DND-41 (cell line): ENCODE measurements at regions not wholly inside any gene's neighbourhood (a gene's known extent, or its start where the extent isn't known, plus 50 kb on each side); places are given as distances from the start of the nearest gene placed in this dataset.

Experiments used
- ATAC-seq: fragments of 200-7000 bp; cut with Tn5 transposase; 3 replicates; pipeline ENCODE4 v1.9.1; 2021; ENCODE audit warnings: low read depth; ENCODE audit not compliant: insufficient read depth
- DNase-seq: peaks from one replicate; pipeline ENCODE4 v3.0.0-alpha.2; 2020
- H2AFZ ChIP-seq: 2 replicates; pipeline ENCODE4 v1.6.0; 2012; ENCODE audit warnings: low read depth, low read length
- H3K27ac ChIP-seq: 2 replicates; pipeline ENCODE4 v1.5.1; 2012; ENCODE audit warnings: low read length, inconsistent platforms
- H3K27me3 ChIP-seq: fragments of 200-600 bp; sonication (generic); 2 replicates; pipeline ENCODE4 v1.6.0; 2012; ENCODE audit warnings: low read length, mild to moderate bottlenecking, inconsistent platforms; ENCODE audit not compliant: insufficient read depth, poor library complexity
- H3K36me3 ChIP-seq: 2 replicates; pipeline ENCODE4 v1.5.1; 2012; ENCODE audit warnings: low read length, inconsistent platforms; ENCODE audit not compliant: insufficient read depth
- H3K4me1 ChIP-seq: 2 replicates; pipeline ENCODE4 v1.5.1; 2012; ENCODE audit warnings: mild to moderate bottlenecking, low read length; ENCODE audit not compliant: insufficient read depth
- H3K4me2 ChIP-seq: 2 replicates; pipeline ENCODE4 v1.6.0; 2012; ENCODE audit warnings: mild to moderate bottlenecking, moderate library complexity, low read length, inconsistent platforms; ENCODE audit not compliant: insufficient read depth
- H3K4me3 ChIP-seq, 2 experiments: fragments of 200-600 bp in 1 of 2; shearing (Covaris generic) in 1 of 2; 2 replicates each; pipeline ENCODE4 v1.5.1; 2012 to 2016; ENCODE audit warnings: inconsistent platforms in 2 of 2, low read length in 2 of 2, mild to moderate bottlenecking in 2 of 2, low read depth in 1 of 2, moderate library complexity in 1 of 2
- H3K79me2 ChIP-seq: 2 replicates; pipeline ENCODE4 v1.6.0; 2012; ENCODE audit warnings: low read length, inconsistent platforms; ENCODE audit not compliant: insufficient read depth
- H3K9ac ChIP-seq: 2 replicates; pipeline ENCODE4 v1.6.0; 2012; ENCODE audit warnings: low read depth, mild to moderate bottlenecking, inconsistent platforms, low read length, moderate library complexity
- H3K9me3 ChIP-seq: 2 replicates; pipeline ENCODE4 v1.5.1; 2012; ENCODE audit warnings: low read length, moderate library complexity, mild to moderate bottlenecking, inconsistent platforms; ENCODE audit not compliant: insufficient read depth, severe bottlenecking
- H4K20me1 ChIP-seq: 2 replicates; pipeline ENCODE4 v1.6.0; 2012; ENCODE audit warnings: low read length; ENCODE audit not compliant: insufficient read depth
- EZH2 ChIP-seq: IDR thresholded peaks from 3 replicates; pipeline ENCODE4 v1.6.1; 2012; ENCODE audit warnings: borderline replicate concordance, low read depth, mild to moderate bottlenecking, moderate library complexity, low read length, inconsistent platforms; ENCODE audit not compliant: severe bottlenecking
- TF ChIP-seq, protein P1 (sequence below): IDR thresholded peaks from 2 replicates; pipeline ENCODE4 v1.5.1; 2012; ENCODE audit warnings: borderline replicate concordance, low read length, moderate library complexity, mild to moderate bottlenecking; ENCODE audit not compliant: poor library complexity, severe bottlenecking; ENCODE audit errors: extremely low read depth

DNA sequence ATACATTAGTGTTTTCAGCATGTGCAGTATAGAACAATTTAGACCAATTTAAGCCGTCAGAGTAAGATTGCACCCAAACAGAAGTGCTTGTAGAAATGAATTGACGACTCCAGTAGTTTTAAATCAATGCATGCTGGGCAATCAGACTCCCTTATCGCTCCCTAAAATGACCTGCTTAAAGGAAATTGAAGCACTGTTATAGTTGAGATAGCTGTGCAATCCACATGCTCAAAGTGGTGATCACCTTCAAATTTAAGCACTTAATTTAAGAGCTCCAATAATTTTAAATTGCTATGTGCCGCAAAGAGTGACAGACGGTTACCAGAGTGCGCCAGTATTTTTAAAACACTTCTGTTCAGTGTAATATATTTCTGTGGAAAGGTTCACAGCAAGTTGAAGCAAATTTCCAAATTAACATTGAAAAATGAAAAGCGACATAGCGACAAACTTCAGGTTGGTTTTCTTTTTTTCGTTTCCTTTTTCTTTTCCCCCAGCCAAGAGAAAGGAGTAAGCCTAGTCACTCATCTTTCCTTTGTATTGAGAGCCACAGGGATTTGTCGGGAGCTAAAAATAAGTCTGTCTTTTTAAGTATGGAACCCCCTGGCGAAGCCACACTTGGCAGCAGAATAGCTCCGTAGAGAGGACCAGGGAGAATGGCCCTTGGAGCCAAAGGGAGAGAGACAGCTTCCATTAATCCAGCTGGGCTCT, 436.4 kb upstream of the RBMS3 start:
- no peaks in the 10 kb centered on the region for H4K20me1 ChIP-seq
- no peaks in the 10 kb centered on the region for H3K79me2 ChIP-seq
- H3K4me1 ChIP-seq: no peaks in the 10 kb centered on the region
- H3K9me3 ChIP-seq: no peaks in the 10 kb centered on the region
- H3K9ac ChIP-seq: no peak overlapping the region
- DNase-seq: no peak
- H3K4me3 ChIP-seq: no peak overlapping the region
- TF ChIP-seq, protein P1, sequence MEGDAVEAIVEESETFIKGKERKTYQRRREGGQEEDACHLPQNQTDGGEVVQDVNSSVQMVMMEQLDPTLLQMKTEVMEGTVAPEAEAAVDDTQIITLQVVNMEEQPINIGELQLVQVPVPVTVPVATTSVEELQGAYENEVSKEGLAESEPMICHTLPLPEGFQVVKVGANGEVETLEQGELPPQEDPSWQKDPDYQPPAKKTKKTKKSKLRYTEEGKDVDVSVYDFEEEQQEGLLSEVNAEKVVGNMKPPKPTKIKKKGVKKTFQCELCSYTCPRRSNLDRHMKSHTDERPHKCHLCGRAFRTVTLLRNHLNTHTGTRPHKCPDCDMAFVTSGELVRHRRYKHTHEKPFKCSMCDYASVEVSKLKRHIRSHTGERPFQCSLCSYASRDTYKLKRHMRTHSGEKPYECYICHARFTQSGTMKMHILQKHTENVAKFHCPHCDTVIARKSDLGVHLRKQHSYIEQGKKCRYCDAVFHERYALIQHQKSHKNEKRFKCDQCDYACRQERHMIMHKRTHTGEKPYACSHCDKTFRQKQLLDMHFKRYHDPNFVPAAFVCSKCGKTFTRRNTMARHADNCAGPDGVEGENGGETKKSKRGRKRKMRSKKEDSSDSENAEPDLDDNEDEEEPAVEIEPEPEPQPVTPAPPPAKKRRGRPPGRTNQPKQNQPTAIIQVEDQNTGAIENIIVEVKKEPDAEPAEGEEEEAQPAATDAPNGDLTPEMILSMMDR: no peak
- no peak for TF ChIP-seq EZH2
- H2AFZ ChIP-seq: no peak overlapping the region
- no peak overlapping the region for H3K4me2 ChIP-seq
- no peaks in the 10 kb centered on the region for H3K27me3 ChIP-seq
- H3K27ac ChIP-seq: no peak overlapping the region
- no peaks in the 10 kb centered on the region for H3K36me3 ChIP-seq
- no peak for ATAC-seq

GRCh38 chr3:28845006-28845324, 435.9 kb upstream of the RBMS3 start:
- H3K27ac ChIP-seq: no peak overlapping the region
- H3K4me1 ChIP-seq: no peaks in the 10 kb centered on the region
- no peak for ATAC-seq
- no peak overlapping the region for H3K4me3 ChIP-seq
- no peaks in the 10 kb centered on the region for H3K79me2 ChIP-seq
- H2AFZ ChIP-seq: no peak overlapping the region
- H3K36me3 ChIP-seq: no peaks in the 10 kb centered on the region
- H3K9me3 ChIP-seq: no peaks in the 10 kb centered on the region
- TF ChIP-seq, protein P1: no peak
- no peak for TF ChIP-seq EZH2
- no peaks in the 10 kb centered on the region for H3K27me3 ChIP-seq
- no peak overlapping the region for H3K9ac ChIP-seq
- no peak for DNase-seq
- no peak overlapping the region for H3K4me2 ChIP-seq
- H4K20me1 ChIP-seq: no peaks in the 10 kb centered on the region

- no peaks in the 10 kb centered on the region for H3K27me3 ChIP-seq
- no peak overlapping the region for H3K4me2 ChIP-seq
- no peaks in the 10 kb centered on the region for H4K20me1 ChIP-seq
- H3K27ac ChIP-seq: no peak overlapping the region
- no peaks in the 10 kb centered on the region for H3K9me3 ChIP-seq
- no peaks in the 10 kb centered on the region for H3K79me2 ChIP-seq
- H3K36me3 ChIP-seq: no peaks in the 10 kb centered on the region
- no peak for ATAC-seq
- H3K4me3 ChIP-seq: no peak overlapping the region
- H3K4me1 ChIP-seq: no peaks in the 10 kb centered on the region
- TF ChIP-seq, protein P1: no peak
- TF ChIP-seq EZH2: no peak
- no peak overlapping the region for H3K9ac ChIP-seq
- DNase-seq: no peak
- no peak overlapping the region; the same call in 1 of the 2 replicates for H2AFZ ChIP-seq
These were observed 433.8 kb upstream of the RBMS3 start for GRCh38 chr3:28846971-28847478.
